ENCODE measurements at regions not wholly inside any gene's neighbourhood (a gene's known extent, or its start where the extent isn't known, plus 50 kb on each side); places are given as distances from the start of the nearest gene placed in this dataset.

- TF ChIP-seq CREB5 (CRISPR knock-in tag; IDR thresholded peaks at IDR 0.05; ENCODE audit: low read depth) = no peak
- TF ChIP-seq ZFP3 (CRISPR knock-in tag; IDR thresholded peaks at IDR 0.05) = no peak
- no peak for TF ChIP-seq ARNTL (CRISPR knock-in tag; IDR thresholded peaks at IDR 0.05; ENCODE audit: borderline replicate concordance, low read depth)
These were observed 304.4 kb upstream of the TGFBR2 start (continued) for GRCh38 chr3:30302027-30302426.

GRCh38 chr3:30303770-30304169, 302.6 kb upstream of the TGFBR2 start:
- ATAC-seq = no peak
- TF ChIP-seq ISL1 (CRISPR knock-in tag; IDR thresholded peaks at IDR 0.05) (no peak), CREB5 (CRISPR knock-in tag; IDR thresholded peaks at IDR 0.05; ENCODE audit: low read depth) (no peak), POU6F1 (CRISPR knock-in tag; IDR thresholded peaks at IDR 0.05; ENCODE audit: borderline replicate concordance, low read depth) (no peak), ESRRG (CRISPR knock-in tag; IDR thresholded peaks at IDR 0.05) (no peak), TSHZ2 (CRISPR knock-in tag; IDR thresholded peaks at IDR 0.05) (no peak), ZFP3 (CRISPR knock-in tag; IDR thresholded peaks at IDR 0.05) (no peak), ZFP30 (CRISPR knock-in tag; IDR thresholded peaks at IDR 0.05) (no peak), ZC3H10 (CRISPR knock-in tag; IDR thresholded peaks at IDR 0.05) (no peak), SNAI2 (CRISPR knock-in tag; IDR thresholded peaks at IDR 0.05) (no peak), ZNF8 (CRISPR knock-in tag; IDR thresholded peaks at IDR 0.05) (no peak), ARNTL (CRISPR knock-in tag; IDR thresholded peaks at IDR 0.05; ENCODE audit: borderline replicate concordance, low read depth) (no peak), CSDC2 (CRISPR knock-in tag; IDR thresholded peaks at IDR 0.05) (no peak), RARB (CRISPR knock-in tag; IDR thresholded peaks at IDR 0.05) (no peak), OSR1 (CRISPR knock-in tag; IDR thresholded peaks at IDR 0.05) (no peak), ZNF565 (CRISPR knock-in tag; conservative IDR thresholded peaks at IDR 0.05; ENCODE audit: low read depth) (no peak), PPARA (CRISPR knock-in tag; IDR thresholded peaks at IDR 0.05; ENCODE audit: borderline replicate concordance) (no peak), TOX (CRISPR knock-in tag; IDR thresholded peaks at IDR 0.05; ENCODE audit: borderline replicate concordance) (no peak), PATZ1 (CRISPR knock-in tag; IDR thresholded peaks at IDR 0.05; ENCODE audit: borderline replicate concordance) (no peak), CSRNP3 (CRISPR knock-in tag; IDR thresholded peaks at IDR 0.05) (no peak), ZNF70 (CRISPR knock-in tag; IDR thresholded peaks at IDR 0.05) (no peak)

- no peak for TF ChIP-seq OSR1 (CRISPR knock-in tag; IDR thresholded peaks at IDR 0.05)
- ATAC-seq = no peak
These were observed 301.4 kb upstream of the TGFBR2 start for GRCh38 chr3:30305021-30305420.

Data from SK-N-SH treated with all-trans-retinoic acid at 6 μM for 48 hours (cell line).